Gastrocnemius medialis (tissue), 4 donors: ENCODE measurements at regions not wholly inside any gene's neighbourhood (a gene's known extent, or its start where the extent isn't known, plus 50 kb on each side); places are given as distances from the start of the nearest gene placed in this dataset.

Experiments used
- POLR2A ChIP-seq, 2 donors: fragments of 450-650 bp; IDR thresholded peaks; one replicate each; pipeline ENCODE4 v1.6.1; 2017; ENCODE audit warnings: antibody characterized with exemption in 2 of 2, mild to moderate bottlenecking in 2 of 2, moderate library complexity in 2 of 2
- TF ChIP-seq, protein P1 (sequence below), 5 experiments: fragments of 450-650 bp in 3 of 5; fragments of 200-600 bp in 2 of 5; sonication (generic) in 2 of 5; IDR thresholded peaks in 4 of 5; conservative IDR thresholded peaks in 1 of 5; 1 replicate in 4 of 5; 2 replicates in 1 of 5; pipeline ENCODE4 v1.5.1; 2016 to 2019; ENCODE audit warnings: antibody characterized with exemption in 5 of 5, mild to moderate bottlenecking in 3 of 5, moderate library complexity in 3 of 5

DNA sequence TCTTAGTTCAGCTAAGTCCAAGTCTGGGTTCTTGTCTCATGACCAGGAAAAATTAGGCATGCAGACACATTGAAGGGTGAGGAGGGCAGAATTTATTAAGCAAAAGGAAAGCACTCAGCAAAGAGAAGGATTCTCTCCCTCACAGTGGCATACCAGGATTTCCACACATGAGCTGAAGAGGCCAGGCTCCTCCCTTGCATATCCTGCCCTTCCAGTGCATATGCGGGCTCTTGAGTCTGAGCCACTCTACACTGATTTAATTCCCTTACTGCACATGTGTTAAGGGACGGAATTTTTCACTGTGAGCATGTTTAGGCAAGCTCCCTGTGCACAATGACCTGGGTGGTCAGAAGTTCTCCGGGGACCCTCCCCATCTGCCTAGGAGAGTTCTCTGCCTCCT, 652.7 kb upstream of the POM121L12 start:
- TF ChIP-seq POLR2A (IDR thresholded peaks at IDR 0.05), result no peak
- TF ChIP-seq, protein P1, sequence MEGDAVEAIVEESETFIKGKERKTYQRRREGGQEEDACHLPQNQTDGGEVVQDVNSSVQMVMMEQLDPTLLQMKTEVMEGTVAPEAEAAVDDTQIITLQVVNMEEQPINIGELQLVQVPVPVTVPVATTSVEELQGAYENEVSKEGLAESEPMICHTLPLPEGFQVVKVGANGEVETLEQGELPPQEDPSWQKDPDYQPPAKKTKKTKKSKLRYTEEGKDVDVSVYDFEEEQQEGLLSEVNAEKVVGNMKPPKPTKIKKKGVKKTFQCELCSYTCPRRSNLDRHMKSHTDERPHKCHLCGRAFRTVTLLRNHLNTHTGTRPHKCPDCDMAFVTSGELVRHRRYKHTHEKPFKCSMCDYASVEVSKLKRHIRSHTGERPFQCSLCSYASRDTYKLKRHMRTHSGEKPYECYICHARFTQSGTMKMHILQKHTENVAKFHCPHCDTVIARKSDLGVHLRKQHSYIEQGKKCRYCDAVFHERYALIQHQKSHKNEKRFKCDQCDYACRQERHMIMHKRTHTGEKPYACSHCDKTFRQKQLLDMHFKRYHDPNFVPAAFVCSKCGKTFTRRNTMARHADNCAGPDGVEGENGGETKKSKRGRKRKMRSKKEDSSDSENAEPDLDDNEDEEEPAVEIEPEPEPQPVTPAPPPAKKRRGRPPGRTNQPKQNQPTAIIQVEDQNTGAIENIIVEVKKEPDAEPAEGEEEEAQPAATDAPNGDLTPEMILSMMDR (IDR thresholded peaks at IDR 0.05 in 4 of 5, conservative IDR thresholded peaks at IDR 0.05 in 1 of 5), result no peak
